OCI-LY1 (cell line): ENCODE measurements at regions not wholly inside any gene's neighbourhood (a gene's known extent, or its start where the extent isn't known, plus 50 kb on each side); places are given as distances from the start of the nearest gene placed in this dataset.

Experiments used
- CTCF ChIP-seq: fragments of 200-600 bp; sonication (generic), shearing (Covaris generic); IDR thresholded peaks from 2 replicates; pipeline ENCODE4 v1.5.1; 2017; ENCODE audit warnings: mild to moderate bottlenecking, antibody characterized with exemption, low read length, moderate library complexity, mixed read lengths
- EZH2 ChIP-seq: fragments of 200-600 bp; sonication (generic), shearing (Covaris generic); IDR thresholded peaks from 2 replicates; pipeline ENCODE4 v1.8.0; 2017; ENCODE audit warnings: borderline replicate concordance, mixed run types, mild to moderate bottlenecking, antibody characterized with exemption, low read length, moderate library complexity, mixed read lengths

- TF ChIP-seq CTCF (no peak), EZH2 (no peak)
Measured at GRCh38 chr11:24253237-24253760, 243.6 kb upstream of the LUZP2 start.
